ENCODE measurements at regions not wholly inside any gene's neighbourhood (a gene's known extent, or its start where the extent isn't known, plus 50 kb on each side); places are given as distances from the start of the nearest gene placed in this dataset.

GRCh38 chr2:43081131-43081765 is 145.2 kb downstream of the ZFP36L2 start:
- no peaks in the 10 kb centered on the region for H3K9me3 ChIP-seq (ENCODE audit: control insufficient read depth in 2 of 2, insufficient read depth in 1 of 2, low read length in 1 of 2)
- no peak overlapping the region for H3K4me3 ChIP-seq (ENCODE audit: low read length in 2 of 2)
- H3K4me1 ChIP-seq (ENCODE audit: control insufficient read depth in 2 of 2, insufficient read depth in 2 of 2, low read length in 2 of 2), result peaks cover 37 to 68% of the 10 kb centered on the region in 2 donors
- WGBS, result 96% methylated on average over 5 of the region's 5 CpGs
- H3K27ac ChIP-seq (ENCODE audit: low read depth in 1 of 2, low read length in 1 of 2), result peak overlapping the region in 1 of 2 donors; percentile 26
- no peak for DNase-seq (ENCODE audit: low read depth in 6 of 9, low spot score in 9 of 9)
- no peaks in the 10 kb centered on the region for H3K27me3 ChIP-seq (ENCODE audit: control insufficient read depth in 2 of 2, insufficient read depth in 1 of 2, low read length in 1 of 2)
- no peaks in the 10 kb centered on the region for H3K36me3 ChIP-seq (ENCODE audit: control insufficient read depth in 2 of 2, insufficient read depth in 2 of 2, low read length in 1 of 2)

GRCh38 chr2:43080571-43081021 is 145.8 kb downstream of the ZFP36L2 start:
- 98% methylated on average over 11 of the region's 11 CpGs for WGBS
- DNase-seq (ENCODE audit: low read depth in 6 of 9, low spot score in 9 of 9), result no peak
- Histone ChIP-seq H3K27ac (ENCODE audit: low read depth in 1 of 2, low read length in 1 of 2) (no peak overlapping the region), H3K36me3 (ENCODE audit: control insufficient read depth in 2 of 2, insufficient read depth in 2 of 2, low read length in 1 of 2) (no peaks in the 10 kb centered on the region), H3K4me1 (ENCODE audit: control insufficient read depth in 2 of 2, insufficient read depth in 2 of 2, low read length in 2 of 2) (peaks cover 37 to 69% of the 10 kb centered on the region in 2 donors), H3K4me3 (ENCODE audit: low read length in 2 of 2) (no peak overlapping the region), H3K27me3 (ENCODE audit: control insufficient read depth in 2 of 2, insufficient read depth in 1 of 2, low read length in 1 of 2) (no peaks in the 10 kb centered on the region), H3K9me3 (ENCODE audit: control insufficient read depth in 2 of 2, insufficient read depth in 1 of 2, low read length in 1 of 2) (no peaks in the 10 kb centered on the region)

DNA sequence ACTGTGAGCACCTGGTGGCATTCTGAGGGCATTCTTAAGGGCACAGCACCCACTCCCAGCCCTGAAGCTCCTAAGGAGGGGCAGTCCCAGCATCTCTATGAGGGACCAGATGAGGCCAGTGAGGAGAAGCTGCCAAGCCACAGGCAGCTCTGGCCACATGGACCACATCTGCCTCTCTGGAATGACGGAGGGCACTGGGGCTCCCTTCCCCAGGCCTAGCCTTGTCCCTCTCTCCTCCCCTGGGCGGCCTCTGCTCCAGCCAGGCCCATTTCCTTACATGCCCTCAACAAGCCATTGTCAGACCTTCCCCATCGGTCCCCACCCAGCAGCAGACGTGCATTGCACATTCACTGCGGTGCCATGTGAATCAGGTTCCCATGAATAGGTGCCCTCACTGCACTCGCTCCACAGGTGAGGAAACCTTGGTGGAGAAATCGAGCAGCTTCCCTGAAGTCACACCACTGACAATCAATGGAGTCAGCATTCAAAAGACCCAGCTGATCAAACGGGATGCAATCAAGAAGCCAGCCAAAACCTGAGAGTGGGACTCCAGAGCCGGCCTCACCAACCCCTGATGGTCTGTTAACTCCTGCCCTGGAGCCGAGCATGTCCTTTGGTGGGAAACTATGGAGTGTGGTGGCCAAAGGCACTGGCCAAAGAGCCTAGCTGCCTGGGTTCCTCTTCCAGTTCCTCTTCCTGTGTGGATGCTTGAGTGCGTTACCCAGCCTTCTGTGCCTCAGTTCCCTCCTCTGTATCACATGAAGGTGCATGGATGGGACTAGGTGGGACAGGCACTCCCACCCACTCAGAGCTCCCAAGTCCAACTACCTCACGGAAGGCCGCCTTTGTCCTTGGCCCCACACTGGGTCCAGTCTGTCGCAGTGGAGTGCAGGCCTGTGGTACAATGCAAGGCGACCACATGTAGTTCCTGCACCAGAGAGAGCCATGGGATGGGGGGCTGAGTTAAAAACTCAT is 147.3 kb downstream of the ZFP36L2 start:
- Histone ChIP-seq H3K4me1 (ENCODE audit: control insufficient read depth in 2 of 2, insufficient read depth in 2 of 2, low read length in 2 of 2) (peaks cover 25 to 61% of the 10 kb centered on the region in 2 donors), H3K4me3 (ENCODE audit: low read length in 2 of 2) (no peak overlapping the region), H3K27ac (ENCODE audit: low read depth in 1 of 2, low read length in 1 of 2) (no peak overlapping the region), H3K36me3 (ENCODE audit: control insufficient read depth in 2 of 2, insufficient read depth in 2 of 2, low read length in 1 of 2) (no peaks in the 10 kb centered on the region), H3K9me3 (ENCODE audit: control insufficient read depth in 2 of 2, insufficient read depth in 1 of 2, low read length in 1 of 2) (no peaks in the 10 kb centered on the region), H3K27me3 (ENCODE audit: control insufficient read depth in 2 of 2, insufficient read depth in 1 of 2, low read length in 1 of 2) (no peaks in the 10 kb centered on the region)
- 84% methylated on average over 15 of the region's 15 CpGs for WGBS
- DNase-seq (ENCODE audit: low read depth in 6 of 9, low spot score in 9 of 9), result no peak

- Histone ChIP-seq H3K27me3 (ENCODE audit: control insufficient read depth in 2 of 2, insufficient read depth in 1 of 2, low read length in 1 of 2) (no peaks in the 10 kb centered on the region), H3K4me3 (ENCODE audit: low read length in 2 of 2) (no peak overlapping the region), H3K4me1 (ENCODE audit: control insufficient read depth in 2 of 2, insufficient read depth in 2 of 2, low read length in 2 of 2) (peaks cover 17 to 60% of the 10 kb centered on the region in 2 donors), H3K27ac (ENCODE audit: low read depth in 1 of 2, low read length in 1 of 2) (no peak overlapping the region), H3K9me3 (ENCODE audit: control insufficient read depth in 2 of 2, insufficient read depth in 1 of 2, low read length in 1 of 2) (no peaks in the 10 kb centered on the region), H3K36me3 (ENCODE audit: control insufficient read depth in 2 of 2, insufficient read depth in 2 of 2, low read length in 1 of 2) (no peaks in the 10 kb centered on the region)
- no peak for DNase-seq (ENCODE audit: low read depth in 6 of 9, low spot score in 9 of 9)
- WGBS, result 97% methylated on average over 5 of the region's 5 CpGs
Observed at GRCh38 chr2:43078301-43078700, 148.1 kb downstream of the ZFP36L2 start.

GRCh38 chr2:43077876-43078275 is 148.5 kb downstream of the ZFP36L2 start:
- Histone ChIP-seq H3K27me3 (ENCODE audit: control insufficient read depth in 2 of 2, insufficient read depth in 1 of 2, low read length in 1 of 2) (no peaks in the 10 kb centered on the region), H3K36me3 (ENCODE audit: control insufficient read depth in 2 of 2, insufficient read depth in 2 of 2, low read length in 1 of 2) (no peaks in the 10 kb centered on the region), H3K4me3 (ENCODE audit: low read length in 2 of 2) (no peak overlapping the region), H3K27ac (ENCODE audit: low read depth in 1 of 2, low read length in 1 of 2) (no peak overlapping the region), H3K9me3 (ENCODE audit: control insufficient read depth in 2 of 2, insufficient read depth in 1 of 2, low read length in 1 of 2) (no peaks in the 10 kb centered on the region), H3K4me1 (ENCODE audit: control insufficient read depth in 2 of 2, insufficient read depth in 2 of 2, low read length in 2 of 2) (peaks cover 13 to 59% of the 10 kb centered on the region in 2 donors)
- WGBS, result 98% methylated on average over 1 of the region's 1 CpG
- no peak for DNase-seq (ENCODE audit: low read depth in 6 of 9, low spot score in 9 of 9)

DNA sequence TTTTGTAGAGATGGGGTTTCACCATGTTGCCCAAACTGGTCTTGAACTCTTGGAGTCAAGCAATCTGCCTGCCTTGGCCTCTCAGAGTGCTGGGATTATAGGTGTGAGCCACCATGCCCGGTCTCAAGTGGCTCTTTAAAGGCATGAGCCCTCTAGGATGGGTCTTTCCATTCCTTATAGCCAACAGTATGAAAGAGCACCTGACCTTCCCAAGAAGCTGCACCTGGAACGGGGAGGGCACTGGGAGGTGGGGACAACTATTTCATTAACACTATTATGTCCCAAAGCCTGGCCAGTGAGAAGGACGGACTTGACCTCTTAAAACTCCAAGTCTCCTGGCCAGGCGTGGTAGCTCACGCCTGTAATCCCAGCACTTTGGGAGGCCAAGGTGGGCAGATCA is 149.7 kb downstream of the ZFP36L2 start:
- H3K9me3 ChIP-seq (ENCODE audit: control insufficient read depth in 2 of 2, insufficient read depth in 1 of 2, low read length in 1 of 2), result no peaks in the 10 kb centered on the region
- no peak overlapping the region for H3K27ac ChIP-seq (ENCODE audit: low read depth in 1 of 2, low read length in 1 of 2)
- H3K27me3 ChIP-seq (ENCODE audit: control insufficient read depth in 2 of 2, insufficient read depth in 1 of 2, low read length in 1 of 2), result no peaks in the 10 kb centered on the region
- WGBS, result 97% methylated on average over 5 of the region's 5 CpGs
- H3K4me3 ChIP-seq (ENCODE audit: low read length in 2 of 2), result no peak overlapping the region
- DNase-seq (ENCODE audit: low read depth in 6 of 9, low spot score in 9 of 9), result no peak
- no peaks in the 10 kb centered on the region for H3K36me3 ChIP-seq (ENCODE audit: control insufficient read depth in 2 of 2, insufficient read depth in 2 of 2, low read length in 1 of 2)
- peaks cover 4 to 57% of the 10 kb centered on the region in 2 donors for H3K4me1 ChIP-seq (ENCODE audit: control insufficient read depth in 2 of 2, insufficient read depth in 2 of 2, low read length in 2 of 2)

DNA sequence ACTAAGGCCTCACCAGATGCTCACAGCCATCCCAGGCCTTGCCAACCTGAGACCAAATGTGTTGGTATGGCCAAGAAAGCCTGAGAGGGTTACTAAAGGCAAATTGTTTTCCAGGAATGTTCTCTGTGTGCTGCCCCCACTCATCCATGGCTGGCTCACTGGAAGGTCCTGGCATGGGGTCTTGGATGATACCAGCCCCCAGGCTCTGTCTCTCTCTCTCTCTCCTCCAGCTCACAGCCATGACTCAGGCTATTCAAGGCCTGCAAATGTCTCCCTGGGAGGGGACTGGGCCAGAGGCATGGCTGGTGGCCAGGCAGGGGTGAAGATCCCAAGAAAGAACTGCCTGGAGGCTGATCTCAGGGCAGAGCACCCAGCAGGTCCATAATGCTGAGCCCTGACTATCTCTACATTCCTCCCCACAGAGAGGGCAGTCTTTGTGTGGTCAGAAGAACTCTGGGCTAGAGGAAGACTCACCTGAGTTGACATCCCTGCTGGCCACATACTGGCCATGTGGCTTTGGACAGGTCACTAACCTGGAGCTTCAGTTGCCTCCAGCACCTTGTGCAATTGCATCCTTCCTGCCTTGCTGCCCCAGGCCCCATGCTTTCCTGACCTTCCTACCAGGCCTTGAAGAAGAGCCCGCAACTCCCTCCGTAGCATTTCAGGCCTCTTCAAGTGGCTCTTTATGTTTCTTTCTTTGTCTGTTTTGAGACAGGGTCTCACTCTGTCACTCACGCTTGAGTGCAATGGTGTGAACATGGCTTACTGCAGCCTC is 150.4 kb downstream of the ZFP36L2 start:
- no peak overlapping the region for H3K4me3 ChIP-seq (ENCODE audit: low read length in 2 of 2)
- H3K9me3 ChIP-seq (ENCODE audit: control insufficient read depth in 2 of 2, insufficient read depth in 1 of 2, low read length in 1 of 2), result no peaks in the 10 kb centered on the region
- H3K27ac ChIP-seq (ENCODE audit: low read depth in 1 of 2, low read length in 1 of 2), result peak overlapping the region; percentile 66 to 70
- no peaks in the 10 kb centered on the region for H3K36me3 ChIP-seq (ENCODE audit: control insufficient read depth in 2 of 2, insufficient read depth in 2 of 2, low read length in 1 of 2)
- WGBS, result 100% methylated on average over 3 of the region's 3 CpGs
- peaks cover 4 to 59% of the 10 kb centered on the region in 2 donors for H3K4me1 ChIP-seq (ENCODE audit: control insufficient read depth in 2 of 2, insufficient read depth in 2 of 2, low read length in 2 of 2)
- no peak for DNase-seq (ENCODE audit: low read depth in 6 of 9, low spot score in 9 of 9)
- no peaks in the 10 kb centered on the region for H3K27me3 ChIP-seq (ENCODE audit: control insufficient read depth in 2 of 2, insufficient read depth in 1 of 2, low read length in 1 of 2)

- no peak for DNase-seq (ENCODE audit: low read depth in 6 of 9, low spot score in 9 of 9)
- WGBS, result 92% methylated on average over 4 of the region's 4 CpGs
- H3K4me1 ChIP-seq (ENCODE audit: control insufficient read depth in 2 of 2, insufficient read depth in 2 of 2, low read length in 2 of 2), result peaks cover 4 to 59% of the 10 kb centered on the region in 2 donors
Observed at GRCh38 chr2:43075054-43075593, 151.3 kb downstream of the ZFP36L2 start.

More at GRCh38 chr2:43075054-43075593, 151.3 kb downstream of the ZFP36L2 start:
- no peaks in the 10 kb centered on the region for H3K27me3 ChIP-seq (ENCODE audit: control insufficient read depth in 2 of 2, insufficient read depth in 1 of 2, low read length in 1 of 2)
- H3K36me3 ChIP-seq (ENCODE audit: control insufficient read depth in 2 of 2, insufficient read depth in 2 of 2, low read length in 1 of 2), result no peaks in the 10 kb centered on the region
- no peak overlapping the region for H3K4me3 ChIP-seq (ENCODE audit: low read length in 2 of 2)
- H3K9me3 ChIP-seq (ENCODE audit: control insufficient read depth in 2 of 2, insufficient read depth in 1 of 2, low read length in 1 of 2), result no peaks in the 10 kb centered on the region
- H3K27ac ChIP-seq (ENCODE audit: low read depth in 1 of 2, low read length in 1 of 2), result peak overlapping the region; percentile 66 to 70

Measured in thymus (tissue), 11 donors.